PFSK-1 (cell line): ENCODE measurements at regions not wholly inside any gene's neighbourhood (a gene's known extent, or its start where the extent isn't known, plus 50 kb on each side); places are given as distances from the start of the nearest gene placed in this dataset.

Experiments used
- POLR2AphosphoS5 ChIP-seq: IDR thresholded peaks from 2 replicates; pipeline ENCODE4 v1.6.1; 2012; ENCODE audit warnings: low read depth, mild to moderate bottlenecking, control low read depth, low read length, moderate library complexity
- REST ChIP-seq, 2 experiments: IDR thresholded peaks; 2 replicates each; pipeline versions ENCODE4 v1.6.1 to v1.8.0; 2011 to 2012; ENCODE audit warnings: low read depth in 2 of 2, low read length in 2 of 2, control low read depth in 1 of 2, inconsistent platforms in 1 of 2, mild to moderate bottlenecking in 1 of 2, moderate library complexity in 1 of 2; ENCODE audit not compliant: insufficient read depth in 1 of 2
- SIN3A ChIP-seq: IDR thresholded peaks from 2 replicates; pipeline ENCODE4 v1.6.1; 2012; ENCODE audit warnings: mild to moderate bottlenecking, low read length, moderate library complexity, borderline replicate concordance; ENCODE audit not compliant: insufficient read depth

- TF ChIP-seq SIN3A (no peak), POLR2AphosphoS5 (no peak), REST (IDR thresholded peaks at IDR 0.05; ENCODE audit: insufficient read depth in 1 of 2, low read depth in 2 of 2, low read length in 2 of 2) (no peak)
Measured at GRCh38 chr5:13212886-13213285, 731.6 kb downstream of the DNAH5 start.
